Activated T-helper 17 cell treated with anti-CD3 and anti-CD28 coated beads, Interleukin-2, amount 50 U/mL, for 72 hours (primary cell): ENCODE measurements at regions not wholly inside any gene's neighbourhood (a gene's known extent, or its start where the extent isn't known, plus 50 kb on each side); places are given as distances from the start of the nearest gene placed in this dataset.
A peak's percentile ranks its signal among the peaks of the same experiment; 100 is the strongest.
"Not testable (repeated sequence)": the region's sequence is repeated elsewhere in the genome, so short reads cannot be mapped to it uniquely, and the experiment has no call there.

Source experiments
- ATAC-seq: fragments of 150-1000 bp; cut with Tn5 transposase; replicated peaks from 2 replicates; pipeline ENCODE4 v1.10.0; 2021; ENCODE audit warnings: mild to moderate bottlenecking, moderate library complexity
- H3K27ac Mint-ChIP-seq: one replicate; pipeline ENCODE4 v1.8.0; 2022; ENCODE audit warnings: mixed read lengths
- H3K27me3 Mint-ChIP-seq: one replicate; pipeline ENCODE4 v1.8.0; 2022; ENCODE audit warnings: mixed read lengths
- H3K36me3 Mint-ChIP-seq: one replicate; pipeline ENCODE4 v1.8.0; 2022; ENCODE audit warnings: low read depth, mild to moderate bottlenecking, mixed read lengths
- H3K4me1 Mint-ChIP-seq: one replicate; pipeline ENCODE4 v1.8.0; 2022; ENCODE audit warnings: mixed read lengths
- H3K4me3 Mint-ChIP-seq: one replicate; pipeline ENCODE4 v1.8.0; 2022; ENCODE audit warnings: mild to moderate bottlenecking, mixed read lengths
- H3K9me3 Mint-ChIP-seq: one replicate; pipeline ENCODE4 v1.8.0; 2022; ENCODE audit warnings: mixed read lengths

DNA sequence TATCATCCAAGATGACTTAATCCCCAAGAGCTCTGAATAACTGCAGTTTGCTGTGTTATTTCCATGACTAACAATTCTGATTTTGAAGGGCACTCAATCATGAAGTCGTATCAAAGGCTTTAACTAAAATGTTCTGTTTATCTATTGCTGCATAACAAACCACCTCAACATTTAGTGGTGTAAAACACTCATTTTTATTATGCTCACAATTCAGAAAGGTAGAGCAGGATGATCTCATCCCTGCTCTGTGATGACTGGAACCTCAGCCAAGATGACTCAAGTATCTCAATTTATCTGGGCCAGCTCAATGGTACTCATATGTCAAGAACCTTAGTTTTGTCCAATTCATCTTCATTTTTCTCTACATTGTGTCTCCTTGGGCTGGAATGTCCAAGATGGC lies 451.1 kb downstream of the PPARGC1A start:
- Mint-ChIP-seq H3K4me3 (no peak overlapping the region), H3K36me3 (no peaks in the 10 kb centered on the region), H3K27me3 (no peaks in the 10 kb centered on the region), H3K4me1 (no peaks in the 10 kb centered on the region), H3K27ac (no peak overlapping the region), H3K9me3 (peaks cover 5% of the 10 kb centered on the region)
- peak; percentile 58 for ATAC-seq

GRCh38 chr4:23429497-23429896 lies 460.4 kb downstream of the PPARGC1A start:
- Mint-ChIP-seq H3K27me3 (no peaks in the 10 kb centered on the region), H3K9me3 (peaks cover 8% of the 10 kb centered on the region), H3K36me3 (no peaks in the 10 kb centered on the region), H3K4me3 (no peak overlapping the region), H3K27ac (no peak overlapping the region), H3K4me1 (no peaks in the 10 kb centered on the region)
- ATAC-seq: no peak

DNA sequence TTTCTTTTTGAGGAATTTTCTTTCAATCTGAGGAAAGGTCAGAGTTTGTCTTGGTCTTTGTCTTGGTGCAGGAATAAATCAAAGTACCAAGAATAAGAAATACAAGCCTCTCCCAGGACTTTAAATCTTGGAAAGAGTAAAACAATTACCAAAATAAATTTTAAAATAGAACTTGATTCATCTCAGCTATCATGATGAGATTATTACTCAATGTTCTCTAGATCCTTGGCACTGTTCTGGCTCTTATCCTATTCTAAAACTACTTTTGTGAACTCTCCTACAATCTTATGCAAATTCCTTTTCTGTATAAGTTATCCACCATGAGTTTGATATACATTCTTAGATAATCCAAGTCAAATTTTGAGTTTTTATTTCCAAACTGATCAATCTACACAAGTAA lies 464.3 kb downstream of the PPARGC1A start:
- ATAC-seq: no peak
- H3K4me1 Mint-ChIP-seq: no peaks in the 10 kb centered on the region
- no peak overlapping the region for H3K4me3 Mint-ChIP-seq
- H3K36me3 Mint-ChIP-seq: no peaks in the 10 kb centered on the region
- H3K27me3 Mint-ChIP-seq: no peaks in the 10 kb centered on the region
- H3K9me3 Mint-ChIP-seq: no peaks in the 10 kb centered on the region
- no peak overlapping the region for H3K27ac Mint-ChIP-seq

GRCh38 chr4:23423540-23423939 lies 466.3 kb downstream of the PPARGC1A start:
- H3K27me3 Mint-ChIP-seq: no peaks in the 10 kb centered on the region
- peaks cover 3% of the 10 kb centered on the region for H3K9me3 Mint-ChIP-seq
- no peak for ATAC-seq
- H3K4me3 Mint-ChIP-seq: no peak overlapping the region
- no peaks in the 10 kb centered on the region for H3K36me3 Mint-ChIP-seq
- H3K27ac Mint-ChIP-seq: no peak overlapping the region
- H3K4me1 Mint-ChIP-seq: no peaks in the 10 kb centered on the region

DNA sequence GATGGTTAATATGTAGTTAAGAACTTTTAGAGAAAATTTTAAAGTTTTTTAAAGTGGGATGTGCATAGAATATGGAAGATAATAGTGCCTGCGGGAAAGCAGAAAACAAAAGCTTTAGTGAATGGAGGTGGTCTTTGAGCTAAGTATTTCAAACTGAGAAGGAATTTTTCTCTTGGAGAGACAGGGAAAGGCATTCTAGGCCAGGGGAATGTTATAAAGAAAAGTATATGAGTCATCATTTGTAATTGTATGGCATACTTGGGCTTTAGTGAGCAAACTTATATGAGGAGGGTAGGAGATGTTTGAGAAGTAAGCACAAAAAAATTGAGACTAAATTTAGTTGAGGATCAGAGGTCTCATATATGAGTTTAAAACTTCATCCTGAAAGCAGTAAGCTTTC lies 467.0 kb downstream of the PPARGC1A start:
- Mint-ChIP-seq H3K4me1 (no peaks in the 10 kb centered on the region), H3K4me3 (no peak overlapping the region)

DNA sequence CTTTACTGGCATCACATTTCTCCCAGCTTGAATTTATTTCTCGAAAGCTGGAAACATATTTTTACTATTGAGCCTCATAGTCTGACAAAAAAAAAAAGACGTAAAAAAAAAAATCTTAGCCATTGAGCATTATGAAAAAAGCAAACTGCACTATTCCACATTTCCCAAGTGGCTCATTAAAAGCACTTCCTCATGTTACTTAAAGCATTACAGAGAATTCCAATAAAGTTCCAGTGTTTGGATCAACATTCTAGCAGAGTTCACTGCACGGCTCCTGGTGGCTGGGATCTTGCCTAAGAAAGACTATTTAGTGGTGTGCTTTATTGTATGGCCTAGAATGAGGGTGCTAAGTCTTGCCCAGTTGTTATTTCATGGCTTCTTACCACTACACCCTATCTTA lies 476.2 kb downstream of the PPARGC1A start:
- ATAC-seq: no peak
- Mint-ChIP-seq H3K27ac (no peak overlapping the region), H3K4me3 (no peak overlapping the region), H3K9me3 (peaks cover 5% of the 10 kb centered on the region), H3K27me3 (peaks cover 4% of the 10 kb centered on the region), H3K4me1 (no peaks in the 10 kb centered on the region), H3K36me3 (no peaks in the 10 kb centered on the region)

More for the DNA sequence above, 467.0 kb downstream of the PPARGC1A start:
- Mint-ChIP-seq H3K27me3 (no peaks in the 10 kb centered on the region), H3K36me3 (no peaks in the 10 kb centered on the region), H3K9me3 (peaks cover 3% of the 10 kb centered on the region), H3K27ac (no peak overlapping the region)
- ATAC-seq: no peak

DNA sequence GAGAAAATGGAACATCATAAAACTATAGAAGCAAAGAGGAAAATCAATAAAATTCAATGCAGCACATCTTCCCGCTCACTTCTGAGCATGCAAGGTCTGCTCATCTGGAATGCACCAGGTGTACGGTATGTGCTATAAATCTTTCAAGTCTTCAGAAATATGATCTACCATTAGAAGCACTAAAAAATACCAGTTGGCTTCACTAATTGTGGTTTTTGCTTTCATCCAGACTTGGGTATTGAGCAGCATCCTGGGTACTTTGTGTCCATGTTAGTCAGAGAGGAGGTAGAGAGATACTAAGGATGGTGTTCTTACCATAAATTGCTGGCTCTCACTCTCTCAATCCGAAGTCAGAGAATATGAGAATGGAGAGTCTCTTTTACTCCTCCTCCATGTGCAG lies 477.1 kb downstream of the PPARGC1A start:
- no peak for ATAC-seq
- H3K9me3 Mint-ChIP-seq: peaks cover 5% of the 10 kb centered on the region
- peaks cover 4% of the 10 kb centered on the region for H3K27me3 Mint-ChIP-seq
- H3K36me3 Mint-ChIP-seq: no peaks in the 10 kb centered on the region
- H3K4me3 Mint-ChIP-seq: no peak overlapping the region
- no peak overlapping the region for H3K27ac Mint-ChIP-seq
- H3K4me1 Mint-ChIP-seq: no peaks in the 10 kb centered on the region

DNA sequence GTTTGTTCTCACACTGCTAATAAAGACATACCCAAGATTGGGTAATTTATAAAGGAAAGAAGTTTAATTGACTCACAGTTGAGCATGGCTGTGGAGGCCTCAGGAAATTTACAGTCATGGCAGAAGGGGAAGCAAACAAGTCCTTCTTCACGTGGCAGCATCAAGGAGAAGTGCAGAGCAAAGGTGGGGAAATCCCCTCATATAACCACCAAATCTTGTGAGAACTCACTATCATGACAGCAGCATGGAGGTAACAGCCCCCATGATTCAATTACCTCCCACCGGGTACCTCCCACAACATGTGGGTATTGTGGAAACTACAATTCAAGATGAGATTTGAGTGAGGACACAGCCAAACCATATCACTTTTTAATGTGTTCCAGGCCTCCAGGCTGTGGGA lies 480.9 kb downstream of the PPARGC1A start:
- H3K4me3 Mint-ChIP-seq, H3K36me3 Mint-ChIP-seq, H3K4me1 Mint-ChIP-seq, H3K27ac Mint-ChIP-seq, H3K27me3 Mint-ChIP-seq: not testable (repeated sequence)
- ATAC-seq: peak; percentile 24
- peaks cover 12% of the 10 kb centered on the region for H3K9me3 Mint-ChIP-seq

- no peaks in the 10 kb centered on the region for H3K36me3 Mint-ChIP-seq
- peaks cover 16% of the 10 kb centered on the region for H3K9me3 Mint-ChIP-seq
- no peak overlapping the region for H3K4me3 Mint-ChIP-seq
- no peaks in the 10 kb centered on the region for H3K27me3 Mint-ChIP-seq
- H3K4me1 Mint-ChIP-seq: no peaks in the 10 kb centered on the region
- H3K27ac Mint-ChIP-seq: no peak overlapping the region
- ATAC-seq: no peak
These were observed 488.3 kb downstream of the PPARGC1A start for GRCh38 chr4:23401572-23401971.

DNA sequence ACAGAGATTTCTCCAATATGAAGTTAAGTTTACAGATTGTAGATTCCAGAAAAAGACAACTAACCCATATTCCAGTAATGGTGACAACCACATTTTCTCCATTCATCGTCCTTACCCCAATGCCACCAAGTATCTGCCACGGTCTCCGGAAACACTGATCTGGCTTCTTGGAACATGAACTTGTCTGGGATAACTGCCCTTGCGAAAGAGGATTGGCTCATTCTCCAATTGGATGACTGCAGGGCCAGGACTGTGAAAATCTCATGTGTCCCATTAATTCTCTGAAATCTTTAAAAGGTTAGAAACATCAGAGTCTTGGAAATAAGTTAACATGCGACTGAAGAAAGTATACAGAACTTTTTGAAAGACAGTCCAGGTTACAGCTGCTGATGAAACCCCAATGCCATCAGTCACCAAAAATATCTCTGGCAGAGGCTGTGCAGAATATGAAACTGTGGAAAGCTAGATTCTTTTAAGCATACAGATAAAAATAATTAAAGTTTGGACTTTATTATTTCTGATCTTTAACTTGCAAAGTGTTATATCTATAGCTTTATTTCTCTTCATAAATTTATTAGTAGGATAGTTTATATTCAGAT lies 496.9 kb downstream of the PPARGC1A start:
- no peak for ATAC-seq
- no peaks in the 10 kb centered on the region for H3K36me3 Mint-ChIP-seq

DNA sequence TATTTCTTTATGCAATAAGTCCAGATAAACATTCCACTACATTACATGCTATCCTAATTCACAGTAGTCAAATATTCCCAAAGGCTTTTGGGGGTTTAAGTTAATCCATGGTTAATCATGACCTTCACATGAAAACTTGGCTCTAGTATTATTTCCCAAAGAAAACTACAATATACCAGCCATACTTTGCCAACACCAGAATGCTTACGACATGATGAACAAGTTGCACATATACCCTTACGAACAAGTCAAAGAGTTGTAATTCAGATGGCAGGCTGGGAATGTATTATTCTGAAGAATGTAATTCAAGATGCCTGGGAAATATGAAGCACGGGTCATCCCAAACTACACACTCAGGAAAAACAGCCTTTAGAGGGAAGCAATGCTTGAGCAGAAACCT lies 499.6 kb downstream of the PPARGC1A start:
- no peak overlapping the region for H3K27ac Mint-ChIP-seq
- H3K4me3 Mint-ChIP-seq: no peak overlapping the region
- H3K4me1 Mint-ChIP-seq: no peaks in the 10 kb centered on the region
- no peaks in the 10 kb centered on the region for H3K36me3 Mint-ChIP-seq
- ATAC-seq: no peak
- H3K9me3 Mint-ChIP-seq: peaks cover 14% of the 10 kb centered on the region
- H3K27me3 Mint-ChIP-seq: peaks cover 3% of the 10 kb centered on the region

More for the DNA sequence above, 496.9 kb downstream of the PPARGC1A start:
- Mint-ChIP-seq H3K4me1 (no peaks in the 10 kb centered on the region), H3K27me3 (peaks cover 3% of the 10 kb centered on the region), H3K9me3 (peaks cover 18% of the 10 kb centered on the region), H3K27ac (no peak overlapping the region), H3K4me3 (no peak overlapping the region)

DNA sequence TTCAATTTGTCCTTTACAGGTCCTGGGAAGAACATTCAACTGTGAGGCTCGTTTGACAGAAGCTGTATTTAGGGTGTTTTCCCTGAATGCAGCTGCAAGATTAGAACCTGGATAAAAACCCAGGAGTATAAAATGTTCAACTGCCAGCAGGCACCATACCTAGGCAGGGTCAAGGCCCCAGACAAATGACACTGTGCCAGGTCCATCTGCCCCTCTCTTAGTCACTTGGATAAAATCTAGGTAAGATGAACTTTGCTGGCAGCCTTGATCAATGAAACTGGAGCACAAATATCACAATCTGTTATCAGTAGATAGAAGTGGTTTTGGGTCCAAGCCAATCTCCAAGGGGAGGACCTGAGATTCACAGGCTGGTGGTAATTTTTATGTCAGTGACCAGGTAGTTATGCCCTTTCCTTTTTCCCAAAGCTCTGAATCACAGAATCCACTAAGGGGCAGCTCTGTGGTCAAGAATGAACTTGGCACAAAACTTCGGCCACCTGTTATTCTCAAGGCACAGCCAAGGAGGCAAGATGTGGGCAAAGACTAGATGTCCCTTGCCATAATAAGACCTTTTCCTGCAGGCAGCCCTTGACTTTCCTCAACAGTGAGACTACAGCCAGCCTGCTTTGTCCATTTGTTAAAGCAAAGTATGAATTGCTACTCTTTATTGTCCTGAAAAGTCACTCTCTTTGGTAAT lies 501.0 kb downstream of the PPARGC1A start:
- Mint-ChIP-seq H3K27me3 (peaks cover 3% of the 10 kb centered on the region), H3K9me3 (peaks cover 14% of the 10 kb centered on the region), H3K4me1 (no peaks in the 10 kb centered on the region), H3K27ac (no peak overlapping the region), H3K4me3 (no peak overlapping the region), H3K36me3 (no peaks in the 10 kb centered on the region)
- ATAC-seq: no peak

- peaks cover 14% of the 10 kb centered on the region for H3K9me3 Mint-ChIP-seq
- H3K27ac Mint-ChIP-seq: no peak overlapping the region
- no peak overlapping the region for H3K4me3 Mint-ChIP-seq
- ATAC-seq: no peak
- H3K27me3 Mint-ChIP-seq: peaks cover 3% of the 10 kb centered on the region
- no peaks in the 10 kb centered on the region for H3K4me1 Mint-ChIP-seq
- no peaks in the 10 kb centered on the region for H3K36me3 Mint-ChIP-seq
These were observed 501.6 kb downstream of the PPARGC1A start for GRCh38 chr4:23388255-23388654.

DNA sequence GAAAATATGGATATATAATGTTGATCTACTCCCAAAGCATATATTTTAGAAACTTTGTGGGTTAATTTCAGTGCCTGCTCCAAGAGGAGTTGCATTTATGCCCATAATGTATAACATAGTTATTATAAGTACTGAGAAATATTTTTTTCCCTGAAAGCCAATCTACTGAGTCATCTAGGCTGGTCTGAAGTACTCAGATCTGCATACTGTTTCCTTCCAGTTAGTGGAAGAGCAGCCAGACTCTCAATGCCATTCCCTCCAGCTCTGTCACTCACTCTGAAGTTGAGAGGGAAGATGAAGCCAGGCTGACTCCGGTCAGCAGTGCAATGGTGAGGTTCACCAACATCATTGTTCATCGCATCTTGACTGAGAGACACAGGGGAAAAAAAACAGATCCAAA lies 505.1 kb downstream of the PPARGC1A start:
- Mint-ChIP-seq H3K4me1 (no peaks in the 10 kb centered on the region), H3K9me3 (peaks cover 3% of the 10 kb centered on the region), H3K27ac (no peak overlapping the region), H3K27me3 (no peaks in the 10 kb centered on the region), H3K36me3 (no peaks in the 10 kb centered on the region), H3K4me3 (no peak overlapping the region)
- ATAC-seq: no peak

- Mint-ChIP-seq H3K4me3 (no peak overlapping the region), H3K27ac (no peak overlapping the region), H3K9me3 (no peaks in the 10 kb centered on the region), H3K4me1 (no peaks in the 10 kb centered on the region), H3K36me3 (no peaks in the 10 kb centered on the region), H3K27me3 (no peaks in the 10 kb centered on the region)
- ATAC-seq: no peak
These were observed 507.0 kb downstream of the PPARGC1A start for GRCh38 chr4:23382879-23383278.
